GM19043 (cell line): ENCODE measurements at regions not wholly inside any gene's neighbourhood (a gene's known extent, or its start where the extent isn't known, plus 50 kb on each side); places are given as distances from the start of the nearest gene placed in this dataset.

Source experiments
- ATAC-seq: cut with Tn5 transposase; IDR thresholded peaks from one replicate; pipeline ENCODE4 v1.9.1; 2021; ENCODE audit warnings: low read depth; ENCODE audit not compliant: unreplicated experiment

GRCh38 chr2:65807942-65808341 is 375.5 kb upstream of the SPRED2 start:
- no peak for ATAC-seq

GRCh38 chr2:65804777-65805176 is 372.4 kb upstream of the SPRED2 start:
- no peak for ATAC-seq

DNA sequence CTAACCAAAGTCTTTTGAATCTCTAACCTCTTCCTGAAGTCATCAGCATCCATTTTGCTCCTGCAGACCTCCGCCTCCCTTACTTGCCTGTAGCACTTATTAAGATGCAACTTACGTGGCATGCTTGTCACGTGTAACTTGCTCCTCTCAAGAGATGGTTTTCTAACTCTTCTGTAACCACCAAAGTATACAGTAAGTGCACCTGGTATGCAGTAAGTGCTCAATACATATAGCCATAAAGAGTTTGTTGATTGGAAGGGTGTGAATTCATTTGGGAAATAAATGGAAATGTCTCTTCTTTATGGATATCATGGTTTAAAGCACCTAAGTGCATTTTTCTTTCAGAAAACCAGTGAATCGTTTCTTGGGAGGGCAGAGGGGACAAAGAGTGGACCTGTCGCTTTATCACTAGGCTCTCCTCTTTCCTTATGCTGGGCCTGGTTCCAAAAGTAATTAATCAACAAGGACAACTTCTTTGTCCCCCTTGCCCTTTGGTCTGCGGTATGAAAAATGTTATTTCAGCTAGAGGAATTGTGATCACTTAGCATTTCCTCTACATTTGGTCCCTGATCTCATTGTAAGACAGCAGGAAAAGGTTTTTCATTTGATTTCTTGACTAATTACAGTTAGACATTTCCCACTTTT is 370.0 kb upstream of the SPRED2 start:
- no peak for ATAC-seq

DNA sequence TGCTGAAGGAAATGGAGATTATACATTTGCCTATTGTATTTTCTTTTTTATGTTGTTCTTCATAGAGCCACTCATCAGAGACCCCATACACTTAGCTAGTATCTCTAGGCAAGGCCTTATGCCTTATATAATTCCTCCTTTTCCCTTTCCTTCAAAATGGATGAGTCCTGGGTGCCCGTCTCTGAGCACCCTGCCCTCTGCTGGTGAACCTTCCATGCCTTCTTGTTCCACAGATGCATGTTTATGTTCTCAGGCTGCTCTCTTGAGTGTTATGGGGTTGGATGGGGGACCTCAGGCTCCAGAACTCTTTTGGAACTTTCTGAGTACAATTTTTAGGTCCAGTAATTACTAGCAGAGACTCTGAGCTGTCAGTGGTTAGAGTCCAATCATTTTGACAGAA is 368.6 kb upstream of the SPRED2 start:
- no peak for ATAC-seq

GRCh38 chr2:65799141-65799854 is 366.9 kb upstream of the SPRED2 start:
- ATAC-seq = no peak

DNA sequence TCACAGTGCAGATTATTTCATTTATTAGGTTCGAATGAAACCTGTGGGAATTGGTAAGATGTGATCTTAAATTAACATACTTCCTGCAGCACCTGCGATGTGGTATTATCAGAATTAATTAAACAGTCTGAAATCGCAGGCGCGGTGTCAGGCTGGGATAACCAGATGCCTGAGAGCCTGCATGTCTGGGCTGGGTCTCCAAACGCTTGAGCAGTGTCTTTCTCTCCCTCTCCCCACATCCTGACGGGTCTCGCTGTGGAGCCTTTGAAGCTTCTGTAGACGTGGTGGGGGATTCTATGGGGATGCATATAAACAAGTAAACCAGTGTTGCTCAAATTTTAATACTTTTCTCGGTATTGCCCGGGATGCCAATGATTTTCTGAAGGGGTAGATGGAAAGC is 366.2 kb upstream of the SPRED2 start:
- no peak for ATAC-seq

GRCh38 chr2:65794994-65795393 is 362.6 kb upstream of the SPRED2 start:
- no peak for ATAC-seq

DNA sequence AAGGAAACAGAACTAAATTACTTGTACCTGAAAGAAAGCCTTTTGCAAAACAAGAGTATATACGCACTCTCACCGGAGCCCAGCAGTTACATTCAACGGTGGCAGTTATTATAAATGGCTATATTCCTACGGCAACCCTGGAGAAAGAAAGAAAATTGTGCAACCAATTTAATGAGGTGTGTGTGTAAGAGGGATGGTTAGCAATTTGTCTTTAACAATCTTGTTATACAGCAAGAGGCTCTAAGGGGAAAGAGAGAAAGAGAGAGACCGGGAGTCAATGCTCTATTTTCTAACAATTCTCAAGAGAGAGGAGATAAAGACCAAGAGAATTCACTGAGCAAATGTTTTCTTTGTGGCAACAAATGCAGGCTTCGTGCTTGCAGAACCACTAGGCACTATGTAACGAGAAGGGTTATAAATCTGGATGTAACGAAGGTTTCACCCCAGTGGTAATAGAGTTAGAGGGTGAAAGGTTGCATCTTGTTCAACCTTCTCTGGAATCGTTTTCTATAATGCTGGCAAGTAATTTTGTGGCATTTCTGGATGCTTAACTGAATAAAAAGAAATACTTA is 359.1 kb upstream of the SPRED2 start:
- ATAC-seq = no peak

DNA sequence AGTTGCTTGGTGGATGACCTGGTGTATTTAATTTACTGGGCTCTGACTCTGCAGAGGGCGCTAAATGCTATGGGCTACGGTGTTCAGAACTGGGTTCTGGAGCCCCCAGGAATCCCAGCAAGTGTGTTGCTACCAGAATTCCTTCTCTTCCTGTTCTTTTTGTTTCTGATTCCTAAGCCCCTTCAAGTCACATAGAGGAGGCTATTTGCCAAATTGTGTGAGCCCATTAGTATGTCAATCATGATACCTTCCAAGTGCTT is 358.2 kb upstream of the SPRED2 start:
- ATAC-seq = no peak

DNA sequence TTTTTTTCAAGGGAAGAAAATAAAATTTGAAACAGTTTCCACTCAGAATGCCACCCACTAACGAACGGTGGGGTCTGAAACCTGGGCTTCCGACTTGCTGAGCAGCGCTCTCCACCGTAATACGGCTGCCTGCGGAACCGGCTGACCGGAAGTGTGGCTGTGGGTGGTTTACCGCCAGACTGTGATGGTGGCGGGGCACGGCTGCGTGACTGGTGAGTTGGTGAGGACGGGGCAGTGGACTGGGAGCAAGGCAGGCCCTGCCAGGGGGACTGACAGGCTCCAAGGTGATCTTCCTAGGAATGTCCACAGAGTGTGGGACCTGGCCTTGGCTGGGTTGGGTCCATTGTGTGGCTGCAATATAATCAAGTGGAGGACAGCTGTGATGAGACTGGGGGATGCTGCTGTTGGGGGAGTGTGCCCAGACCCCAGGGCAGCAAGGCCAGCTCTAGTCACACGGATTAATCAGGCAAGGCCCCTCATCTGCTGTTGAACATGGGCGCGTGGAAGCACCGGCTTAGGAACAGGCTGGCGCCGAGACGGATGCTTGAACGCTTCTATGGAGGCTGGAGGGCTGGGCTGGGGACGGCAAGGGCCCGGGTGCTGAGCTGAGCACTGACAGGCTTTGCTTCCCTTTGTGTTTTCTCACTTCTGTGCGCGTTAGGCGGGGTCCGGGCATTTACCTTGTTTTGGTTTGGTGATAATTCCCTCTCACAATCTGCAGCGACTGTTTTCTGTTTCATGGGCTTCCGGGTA is 357.7 kb upstream of the SPRED2 start:
- no peak for ATAC-seq

GRCh38 chr2:65788556-65788955 is 356.2 kb upstream of the SPRED2 start:
- ATAC-seq = no peak

- ATAC-seq = no peak
These were observed 354.4 kb upstream of the SPRED2 start for GRCh38 chr2:65786765-65787164.

GRCh38 chr2:65786007-65786717 is 353.8 kb upstream of the SPRED2 start:
- no peak for ATAC-seq

DNA sequence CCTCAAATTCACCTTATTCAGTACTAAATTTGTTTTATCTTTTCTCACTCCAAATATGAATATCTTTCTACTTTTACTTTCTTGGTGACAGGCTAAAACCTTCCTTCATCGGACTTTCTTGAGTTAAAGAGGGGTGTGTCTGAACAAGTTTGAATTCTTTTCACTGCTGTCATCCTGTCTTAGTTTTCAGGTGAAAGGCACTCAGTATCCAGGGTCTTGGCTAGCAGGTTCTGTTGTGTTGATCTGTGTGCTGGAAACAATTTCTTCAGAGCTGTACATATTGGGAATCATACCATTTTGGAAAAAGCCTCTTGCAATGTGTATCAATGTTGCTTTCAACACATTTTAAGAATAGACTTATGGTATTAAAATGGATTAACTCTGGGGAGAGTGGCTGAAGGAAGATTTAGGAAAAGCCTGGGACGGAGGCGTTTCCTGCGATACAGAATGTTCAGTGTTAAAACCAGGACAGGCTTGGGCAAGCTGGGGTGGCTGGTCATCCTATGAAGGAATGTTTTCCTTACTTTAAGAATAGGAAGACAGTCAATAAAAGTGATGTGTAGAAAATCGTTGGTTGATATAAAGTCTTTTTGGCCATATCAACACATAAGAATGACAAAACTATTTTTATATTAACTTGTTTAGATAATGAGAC is 350.7 kb upstream of the SPRED2 start:
- ATAC-seq = no peak

DNA sequence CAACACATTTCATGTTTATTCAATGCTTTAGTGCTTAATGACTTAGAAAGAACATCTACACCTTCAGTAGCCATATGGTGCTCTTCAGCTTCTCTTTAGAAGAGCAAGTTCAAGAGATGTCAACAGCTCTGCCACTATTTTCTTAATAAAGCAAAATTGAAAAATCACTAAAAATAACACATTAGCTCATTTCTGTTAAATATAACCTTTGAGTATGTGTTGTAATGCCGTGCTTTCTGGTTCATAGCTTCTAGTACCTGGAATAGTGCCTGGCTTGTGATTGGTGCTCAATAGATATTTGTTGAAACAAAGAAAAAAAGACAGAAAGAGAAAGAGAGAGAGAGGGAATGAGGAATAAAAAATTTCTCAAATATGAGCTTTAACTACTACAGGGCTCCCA is 349.8 kb upstream of the SPRED2 start:
- no peak for ATAC-seq

- ATAC-seq = no peak
These were observed 349.4 kb upstream of the SPRED2 start for GRCh38 chr2:65781756-65782155.

GRCh38 chr2:65779021-65779420 is 346.6 kb upstream of the SPRED2 start:
- ATAC-seq = no peak

GRCh38 chr2:65778137-65778536 is 345.7 kb upstream of the SPRED2 start:
- no peak for ATAC-seq

GRCh38 chr2:65775839-65776238 is 343.4 kb upstream of the SPRED2 start:
- ATAC-seq = no peak

GRCh38 chr2:65767946-65768345 is 335.5 kb upstream of the SPRED2 start:
- ATAC-seq = no peak
